AG10803 (cell line): ENCODE measurements at regions not wholly inside any gene's neighbourhood (a gene's known extent, or its start where the extent isn't known, plus 50 kb on each side); places are given as distances from the start of the nearest gene placed in this dataset.

Experiments used
- DNase-seq: peaks from one replicate; pipeline ENCODE4 v3.0.0; 2010; ENCODE audit warnings: low read depth
- H3K4me3 ChIP-seq: 2 replicates; pipeline ENCODE4 v1.5.1; 2011; ENCODE audit warnings: mild to moderate bottlenecking, low read length, control low read depth
- TF ChIP-seq, protein P1 (sequence below): conservative IDR thresholded peaks from 2 replicates; pipeline ENCODE4 v1.5.1; 2011; ENCODE audit warnings: mild to moderate bottlenecking, low read length, control low read depth, inconsistent platforms

DNA sequence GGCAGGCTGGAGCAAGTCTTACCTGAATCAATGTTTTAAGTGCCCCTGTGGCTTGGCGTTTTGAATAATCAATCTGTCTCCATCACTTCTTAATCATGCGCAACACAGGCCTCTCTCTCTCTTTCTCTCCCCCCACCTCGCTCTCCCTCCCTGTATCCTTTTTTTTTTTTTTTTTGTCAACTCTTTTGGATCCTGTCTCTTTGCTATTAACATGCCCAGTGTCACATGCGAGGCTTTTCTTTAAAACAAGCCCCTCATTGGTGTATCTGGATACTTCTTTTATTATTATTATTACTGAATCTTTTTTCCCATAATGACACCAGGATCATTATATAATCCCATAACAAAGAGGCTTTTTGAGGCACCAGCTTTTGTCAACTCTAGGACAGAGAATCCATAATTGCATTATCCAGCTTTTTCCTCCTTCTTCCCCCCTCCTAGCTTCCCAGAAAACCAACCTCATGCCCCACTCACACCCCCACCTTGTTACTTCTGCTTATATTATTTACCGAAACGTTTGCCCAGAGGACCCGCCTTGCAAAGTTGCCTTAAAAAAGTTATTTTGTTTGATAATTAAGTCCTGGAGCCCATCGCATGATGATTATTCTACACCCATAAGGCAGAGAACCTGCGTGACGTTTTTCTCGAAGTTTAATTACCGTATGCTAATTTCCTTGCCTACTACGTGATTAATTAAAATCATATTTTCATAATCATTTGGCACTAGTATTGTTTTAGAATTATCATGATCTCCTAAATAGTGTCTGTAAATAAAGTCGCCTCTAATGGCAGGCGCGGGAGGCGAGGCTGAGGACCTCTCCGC, 148.1 kb upstream of the ZNF536 start:
- no peak for DNase-seq
- TF ChIP-seq, protein P1, sequence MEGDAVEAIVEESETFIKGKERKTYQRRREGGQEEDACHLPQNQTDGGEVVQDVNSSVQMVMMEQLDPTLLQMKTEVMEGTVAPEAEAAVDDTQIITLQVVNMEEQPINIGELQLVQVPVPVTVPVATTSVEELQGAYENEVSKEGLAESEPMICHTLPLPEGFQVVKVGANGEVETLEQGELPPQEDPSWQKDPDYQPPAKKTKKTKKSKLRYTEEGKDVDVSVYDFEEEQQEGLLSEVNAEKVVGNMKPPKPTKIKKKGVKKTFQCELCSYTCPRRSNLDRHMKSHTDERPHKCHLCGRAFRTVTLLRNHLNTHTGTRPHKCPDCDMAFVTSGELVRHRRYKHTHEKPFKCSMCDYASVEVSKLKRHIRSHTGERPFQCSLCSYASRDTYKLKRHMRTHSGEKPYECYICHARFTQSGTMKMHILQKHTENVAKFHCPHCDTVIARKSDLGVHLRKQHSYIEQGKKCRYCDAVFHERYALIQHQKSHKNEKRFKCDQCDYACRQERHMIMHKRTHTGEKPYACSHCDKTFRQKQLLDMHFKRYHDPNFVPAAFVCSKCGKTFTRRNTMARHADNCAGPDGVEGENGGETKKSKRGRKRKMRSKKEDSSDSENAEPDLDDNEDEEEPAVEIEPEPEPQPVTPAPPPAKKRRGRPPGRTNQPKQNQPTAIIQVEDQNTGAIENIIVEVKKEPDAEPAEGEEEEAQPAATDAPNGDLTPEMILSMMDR: no peak
- H3K4me3 ChIP-seq: peak overlapping the region; percentile 74

DNA sequence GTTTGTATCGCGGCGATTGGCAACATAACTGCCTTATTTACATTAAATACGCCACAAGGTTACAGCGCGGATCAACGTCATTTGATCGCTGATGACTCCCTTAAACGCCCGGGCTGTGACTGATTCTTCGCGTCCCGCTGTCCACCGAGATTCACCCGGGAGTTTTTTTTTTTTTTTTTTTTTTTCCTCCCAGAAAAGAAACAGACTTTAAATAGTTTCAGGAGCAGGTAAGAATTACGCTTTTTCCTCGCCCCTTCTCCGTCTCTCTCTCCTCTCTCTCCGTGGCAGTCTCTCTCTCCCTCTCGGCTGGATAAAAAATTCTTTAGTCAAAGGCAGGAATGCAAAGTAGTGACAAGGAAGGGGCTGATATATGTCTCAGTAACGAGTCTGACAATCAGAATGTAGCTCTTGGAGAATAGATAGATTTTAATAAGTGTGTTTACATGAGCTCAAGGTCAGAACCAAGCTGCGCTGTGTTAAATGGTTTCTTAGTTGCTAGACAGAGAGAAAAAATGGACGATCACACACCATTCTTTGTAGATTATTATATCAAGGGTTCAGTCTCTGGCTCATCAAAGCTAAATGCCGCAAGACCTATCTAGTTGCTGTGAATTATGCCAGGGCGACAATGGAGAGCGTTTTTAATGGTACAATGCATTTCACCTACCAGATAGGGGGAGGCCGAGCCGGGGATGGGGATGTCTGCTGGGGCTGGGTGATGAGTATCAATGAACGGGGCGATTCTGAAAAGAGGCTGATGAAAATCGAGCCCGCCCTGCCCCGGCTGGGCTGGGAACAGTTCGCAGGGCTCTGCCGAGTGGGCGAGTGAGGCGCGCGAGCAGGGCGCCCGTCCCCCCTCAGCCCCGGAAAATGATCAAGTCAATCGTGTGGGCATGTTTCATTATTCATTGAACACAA, 147.2 kb upstream of the ZNF536 start:
- TF ChIP-seq, protein P1: no peak
- DNase-seq: peak; percentile 29
- H3K4me3 ChIP-seq: peak overlapping the region; percentile 74

DNA sequence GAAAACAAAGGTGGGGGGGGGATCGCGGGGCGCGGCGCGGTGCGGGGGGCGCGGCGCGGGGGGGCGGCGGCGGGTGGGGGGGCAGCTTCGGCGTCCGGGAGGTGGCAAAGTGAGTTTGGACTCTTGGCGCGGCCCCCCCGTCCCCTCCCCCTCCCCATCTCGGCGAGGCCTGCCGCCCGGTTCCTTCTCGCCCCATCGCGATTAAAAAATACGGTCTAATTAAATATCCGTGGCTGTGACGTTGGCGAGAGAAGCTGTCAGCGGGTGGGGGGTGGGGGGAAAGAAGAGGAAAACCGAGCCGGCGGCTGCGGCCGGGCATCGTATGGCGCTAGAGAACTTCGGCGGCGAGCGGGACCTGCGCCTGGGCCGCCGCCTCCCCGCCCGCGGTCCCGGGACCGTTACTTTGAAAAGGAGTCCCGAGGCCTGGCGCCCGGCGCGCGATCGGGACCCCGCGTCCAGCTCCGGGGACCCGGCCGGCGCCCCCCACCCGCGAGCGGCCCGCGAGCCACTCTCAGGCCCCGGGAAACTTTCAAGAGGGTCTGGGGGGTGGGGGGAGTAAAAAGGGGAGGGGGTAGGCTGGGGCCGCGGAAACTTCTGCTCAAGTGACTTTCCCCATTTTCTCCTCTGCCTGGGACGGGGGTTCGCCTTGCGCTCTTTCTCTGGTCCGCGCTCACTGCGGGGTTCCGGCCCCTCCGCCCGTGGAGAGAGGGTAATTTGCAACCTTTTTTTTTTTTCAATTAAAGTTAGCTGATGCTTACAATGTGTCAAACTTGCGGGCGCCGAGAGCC, 146.3 kb upstream of the ZNF536 start:
- TF ChIP-seq, protein P1: no peak
- no peak for DNase-seq
- peak overlapping the region; percentile 74 for H3K4me3 ChIP-seq

DNA sequence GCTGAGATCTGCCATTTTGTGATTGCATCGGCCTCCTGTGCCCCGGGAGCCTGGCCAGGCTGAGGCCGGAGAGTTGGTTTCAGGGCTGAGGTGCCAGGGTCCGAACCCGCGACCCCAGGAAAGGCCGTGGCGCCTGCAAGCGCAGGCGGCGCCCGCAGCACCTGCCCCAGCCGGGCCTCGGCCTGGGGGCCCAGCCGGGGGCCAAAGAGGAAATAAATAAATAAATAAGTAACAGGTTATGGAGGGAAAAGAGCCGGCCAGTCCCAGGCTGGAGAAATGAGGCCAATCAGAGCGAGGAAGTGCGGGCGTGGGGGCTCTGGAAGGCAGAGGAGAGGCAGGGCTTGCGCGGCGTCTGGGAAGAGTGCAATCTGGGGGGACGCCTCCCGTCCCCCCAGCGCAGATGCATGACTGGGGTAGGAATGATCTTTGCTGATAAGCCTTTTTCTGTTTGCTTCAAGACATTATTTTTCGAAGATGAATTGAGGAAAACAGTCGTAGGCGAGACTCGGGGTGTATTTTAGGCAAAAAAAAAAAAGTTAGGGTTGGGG, 145.6 kb upstream of the ZNF536 start:
- TF ChIP-seq, protein P1: no peak
- DNase-seq: peak; percentile 43
- peak overlapping the region; percentile 74 for H3K4me3 ChIP-seq

DNA sequence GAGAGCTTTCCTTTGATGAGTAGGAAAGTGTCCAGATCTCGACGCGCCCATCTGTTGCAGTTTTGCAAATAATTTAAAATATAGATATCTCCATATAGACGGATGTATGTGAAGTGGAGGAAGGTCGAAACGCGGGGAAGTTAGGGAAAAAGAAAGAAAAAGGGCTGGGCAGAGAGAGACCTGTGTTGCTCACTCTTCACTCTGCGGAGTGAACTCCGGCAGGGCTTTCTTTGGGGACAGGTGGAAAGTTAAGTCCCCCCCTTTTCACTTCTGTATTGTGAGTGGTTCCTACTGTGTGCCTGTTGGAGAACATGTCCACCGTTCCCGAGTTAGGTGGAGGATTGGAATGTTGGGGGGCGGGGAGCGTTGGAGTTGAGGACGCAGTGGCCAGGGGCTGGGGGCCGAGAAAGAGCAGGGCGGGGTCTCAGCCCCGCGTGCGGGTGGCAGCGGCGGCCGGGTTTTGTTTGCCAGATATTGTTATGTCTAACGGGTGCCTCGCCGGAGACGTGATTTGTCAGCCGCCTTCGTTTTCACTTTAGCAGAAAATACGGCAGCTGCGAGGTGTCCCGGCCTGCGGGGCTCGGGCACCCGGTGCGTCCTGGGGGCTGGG, 145.1 kb upstream of the ZNF536 start:
- TF ChIP-seq, protein P1: no peak
- peak overlapping the region; percentile 74 for H3K4me3 ChIP-seq
- no peak for DNase-seq

DNA sequence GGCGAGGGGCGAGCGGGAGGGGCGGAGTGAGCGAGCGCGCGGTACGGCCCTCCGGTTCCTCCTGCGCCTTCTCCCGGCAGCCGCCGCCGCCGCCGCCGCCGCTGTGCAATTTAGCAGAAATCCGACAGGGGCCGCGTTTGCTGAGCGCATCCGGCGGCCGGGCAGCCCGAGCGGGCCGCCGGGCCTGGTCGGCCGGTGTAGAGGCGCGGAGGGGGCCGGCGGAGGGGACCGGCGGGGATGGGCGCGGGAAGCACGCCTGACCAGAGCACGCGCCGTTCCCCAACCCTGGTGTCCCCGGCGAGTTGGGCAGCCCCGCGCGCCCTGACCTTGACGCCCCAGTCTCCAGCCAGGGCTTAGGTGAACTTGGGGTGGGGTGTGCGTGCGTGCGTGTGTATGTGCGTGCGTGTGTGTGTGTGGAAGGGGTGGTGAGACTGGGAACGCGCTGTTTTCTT, 144.5 kb upstream of the ZNF536 start:
- peak overlapping the region; percentile 77 for H3K4me3 ChIP-seq
- TF ChIP-seq, protein P1: peak; percentile 37
- DNase-seq: peak; percentile 82
